ENCODE measurements at regions not wholly inside any gene's neighbourhood (a gene's known extent, or its start where the extent isn't known, plus 50 kb on each side); places are given as distances from the start of the nearest gene placed in this dataset.
A peak's percentile ranks its signal among the peaks of the same experiment; 100 is the strongest.

DNA sequence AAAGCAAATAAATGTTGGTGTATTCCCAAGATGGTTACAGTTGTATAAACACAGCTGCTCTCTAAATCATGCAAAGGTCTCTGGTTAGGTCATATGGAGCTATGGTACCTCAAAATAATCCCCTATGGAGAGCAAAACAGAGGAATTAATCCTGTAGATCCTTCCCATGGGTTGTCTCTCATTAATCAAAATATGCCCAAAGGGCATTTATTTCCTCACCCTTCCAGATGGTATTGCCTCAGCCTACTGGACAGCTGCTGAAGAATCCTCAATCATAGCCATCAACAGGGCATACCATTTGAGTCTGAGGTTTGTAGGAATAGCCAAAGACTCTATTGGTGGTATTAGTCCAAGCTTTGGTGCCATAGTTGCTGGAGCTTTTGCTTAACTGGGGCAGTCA, 360.9 kb downstream of the RPL10L start:
- no peaks in the 10 kb centered on the region for H3K36me3 ChIP-seq
- no peaks in the 10 kb centered on the region for H3K4me1 ChIP-seq
- no peaks in the 10 kb centered on the region for H3K27me3 ChIP-seq (ENCODE audit: low read depth)
- TF ChIP-seq CTCF (IDR thresholded peaks at IDR 0.05) = no peak
- intact Hi-C loops (cut with DNase I) = no loop called here
- no peak overlapping the region for H3K4me3 ChIP-seq
- no peak for ATAC-seq
- DNase-seq = no peak
- H3K27ac ChIP-seq = no peak overlapping the region
- no peaks in the 10 kb centered on the region for H3K9me3 ChIP-seq

DNA sequence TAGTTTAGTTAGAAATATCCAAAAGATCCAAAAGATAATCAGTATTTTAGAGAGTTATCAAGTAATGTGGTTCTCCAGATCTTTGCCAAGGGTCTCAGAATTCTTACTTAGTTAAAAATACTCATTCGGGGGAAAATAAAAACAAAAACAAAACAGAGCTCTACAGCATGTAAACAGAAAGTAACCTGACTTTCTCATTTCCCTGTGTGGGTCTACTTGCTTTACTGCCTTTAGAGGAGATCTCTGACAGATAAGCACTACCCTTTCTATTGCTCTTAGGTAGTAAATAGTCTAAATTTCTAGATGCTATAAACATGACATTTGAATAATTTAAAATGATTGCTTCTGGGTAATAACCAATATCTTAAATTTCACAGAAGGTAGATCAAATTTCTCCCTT, 371.8 kb downstream of the RPL10L start:
- Histone ChIP-seq H3K27ac (no peak overlapping the region), H3K36me3 (no peaks in the 10 kb centered on the region), H3K4me3 (no peak overlapping the region), H3K9me3 (no peaks in the 10 kb centered on the region), H3K4me1 (no peaks in the 10 kb centered on the region), H3K27me3 (ENCODE audit: low read depth) (no peaks in the 10 kb centered on the region)
- no peak for TF ChIP-seq CTCF (IDR thresholded peaks at IDR 0.05)
- intact Hi-C loops (cut with DNase I) = no loop called here
- no peak for DNase-seq
- no peak for ATAC-seq

DNA sequence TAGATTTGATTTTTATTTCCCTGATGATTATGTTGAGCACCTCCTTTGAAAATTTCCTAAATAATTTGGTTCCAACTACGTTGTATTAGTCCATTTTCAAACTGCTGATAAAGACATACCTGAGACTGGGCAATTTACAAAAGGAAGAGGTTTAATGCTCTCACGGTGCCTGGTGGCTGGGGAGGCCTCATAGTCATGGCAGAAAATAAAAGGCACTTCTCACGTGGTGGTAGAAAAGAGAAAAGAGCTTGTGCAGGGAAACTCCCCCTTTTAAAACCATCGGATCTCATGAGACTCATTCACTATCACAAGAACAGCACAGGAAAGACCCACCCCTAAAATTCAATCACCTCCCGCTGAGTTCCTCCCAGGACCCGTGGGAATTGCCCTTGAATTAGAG, 372.3 kb downstream of the RPL10L start:
- no peaks in the 10 kb centered on the region for H3K4me1 ChIP-seq
- no peaks in the 10 kb centered on the region for H3K36me3 ChIP-seq
- H3K27me3 ChIP-seq (ENCODE audit: low read depth) = no peaks in the 10 kb centered on the region
- no peak overlapping the region for H3K4me3 ChIP-seq
- ATAC-seq (no peak), DNase-seq (no peak)
- no peaks in the 10 kb centered on the region for H3K9me3 ChIP-seq
- intact Hi-C loops (cut with DNase I) = no loop called here
- TF ChIP-seq CTCF (IDR thresholded peaks at IDR 0.05) = no peak
- no peak overlapping the region for H3K27ac ChIP-seq

- Histone ChIP-seq H3K27ac (no peak overlapping the region), H3K27me3 (ENCODE audit: low read depth) (no peaks in the 10 kb centered on the region), H3K4me1 (no peaks in the 10 kb centered on the region), H3K9me3 (no peaks in the 10 kb centered on the region), H3K36me3 (no peaks in the 10 kb centered on the region), H3K4me3 (no peak overlapping the region)
- intact Hi-C loops (cut with DNase I) = no loop called here
- DNase-seq = no peak
- TF ChIP-seq CTCF (IDR thresholded peaks at IDR 0.05) = no peak
- no peak for ATAC-seq
These were observed 392.0 kb downstream of the RPL10L start for GRCh38 chr14:46259536-46259935.

GRCh38 chr14:46256381-46256780, 395.2 kb downstream of the RPL10L start:
- Histone ChIP-seq H3K4me3 (no peak overlapping the region), H3K36me3 (no peaks in the 10 kb centered on the region), H3K9me3 (no peaks in the 10 kb centered on the region), H3K27ac (no peak overlapping the region), H3K27me3 (ENCODE audit: low read depth) (no peaks in the 10 kb centered on the region), H3K4me1 (no peaks in the 10 kb centered on the region)
- ATAC-seq (no peak), DNase-seq (no peak)
- intact Hi-C loops (cut with DNase I) = no loop called here
- no peak for TF ChIP-seq CTCF (IDR thresholded peaks at IDR 0.05)

- no peaks in the 10 kb centered on the region for H3K9me3 ChIP-seq
- H3K27me3 ChIP-seq (ENCODE audit: low read depth) = no peaks in the 10 kb centered on the region
- H3K27ac ChIP-seq = no peak overlapping the region
- no peak for DNase-seq
- ATAC-seq = no peak
- H3K4me3 ChIP-seq = no peak overlapping the region
- H3K36me3 ChIP-seq = no peaks in the 10 kb centered on the region
- intact Hi-C loops (cut with DNase I) = no loop called here
- TF ChIP-seq CTCF (IDR thresholded peaks at IDR 0.05) = peak; percentile 39
- H3K4me1 ChIP-seq = no peaks in the 10 kb centered on the region
These were observed 401.4 kb downstream of the RPL10L start for GRCh38 chr14:46250113-46250703.

All from lower lobe of right lung (tissue), 2 donors.